Activated CD8-positive, alpha-beta memory T cell treated with anti-CD3 and anti-CD28 coated beads, Interleukin-2, amount 50 U/mL, for 48 hours (primary cell): ENCODE measurements at regions not wholly inside any gene's neighbourhood (a gene's known extent, or its start where the extent isn't known, plus 50 kb on each side); places are given as distances from the start of the nearest gene placed in this dataset.
A peak's percentile ranks its signal among the peaks of the same experiment; 100 is the strongest.
"Not testable (repeated sequence)": the region's sequence is repeated elsewhere in the genome, so short reads cannot be mapped to it uniquely, and the experiment has no call there.

ENCODE experiments used
- DNase-seq: peaks from one replicate; pipeline ENCODE4 v3.0.0-alpha.2; 2020

DNA sequence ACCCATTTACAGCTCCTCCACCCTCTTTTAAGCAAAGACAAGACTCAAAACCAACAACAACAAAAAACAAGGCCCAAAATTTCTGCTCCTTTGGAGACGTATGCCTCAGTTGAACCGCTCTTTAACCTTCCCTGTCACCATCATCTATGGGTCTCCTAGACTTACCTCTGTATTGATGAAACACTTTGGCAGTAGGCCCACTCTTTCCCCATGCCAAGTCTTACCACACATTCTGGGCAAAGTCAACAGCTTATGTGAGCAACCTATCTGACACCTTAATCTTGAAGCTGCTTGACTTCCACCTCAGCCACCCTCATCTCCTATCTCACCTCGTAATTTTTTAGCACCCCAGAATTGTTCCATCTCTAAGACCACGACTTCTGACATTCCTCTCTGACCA is 99.7 kb upstream of the CXorf66 start:
- no peak for DNase-seq

DNA sequence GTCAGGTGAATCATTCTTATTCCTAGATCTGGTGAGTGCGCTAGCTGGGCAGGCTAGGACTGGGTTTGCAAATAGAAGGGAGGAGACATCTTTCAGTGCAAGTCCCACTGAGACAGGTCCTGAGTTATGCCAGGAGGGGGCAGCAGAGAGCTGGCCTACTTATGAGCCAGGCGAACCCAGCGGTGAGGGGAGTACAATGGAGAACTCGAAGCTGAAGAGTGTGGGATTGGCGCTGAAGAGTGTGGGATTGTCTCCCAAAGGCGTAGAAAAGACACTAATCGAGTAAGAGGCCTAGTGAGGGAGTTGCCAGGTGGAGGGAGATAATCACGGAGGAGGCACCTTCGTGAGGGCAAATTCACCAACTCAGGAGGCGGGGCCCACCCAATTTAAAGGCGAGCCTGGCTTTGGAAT is 91.7 kb upstream of the CXorf66 start:
- peak; percentile 76 for DNase-seq

DNA sequence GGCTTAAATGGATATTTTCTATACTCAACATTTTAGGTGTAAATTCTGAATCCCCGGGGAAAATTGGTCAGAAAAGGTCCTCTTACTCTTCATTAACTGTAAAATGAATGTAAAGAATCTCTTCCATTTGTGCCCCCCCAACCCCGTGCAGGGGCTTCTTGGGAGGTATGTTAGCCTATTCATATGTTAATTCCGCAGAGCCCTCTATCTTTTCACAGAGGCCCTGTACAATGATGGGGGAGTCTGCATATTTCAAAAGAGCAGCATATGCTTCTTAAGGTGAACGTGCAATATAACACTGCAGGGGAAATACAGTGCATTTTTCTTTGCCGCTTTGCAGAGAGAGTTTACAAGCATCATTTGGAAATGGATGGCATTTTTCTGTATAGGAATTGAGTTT is 88.5 kb upstream of the CXorf66 start:
- DNase-seq = no peak

DNA sequence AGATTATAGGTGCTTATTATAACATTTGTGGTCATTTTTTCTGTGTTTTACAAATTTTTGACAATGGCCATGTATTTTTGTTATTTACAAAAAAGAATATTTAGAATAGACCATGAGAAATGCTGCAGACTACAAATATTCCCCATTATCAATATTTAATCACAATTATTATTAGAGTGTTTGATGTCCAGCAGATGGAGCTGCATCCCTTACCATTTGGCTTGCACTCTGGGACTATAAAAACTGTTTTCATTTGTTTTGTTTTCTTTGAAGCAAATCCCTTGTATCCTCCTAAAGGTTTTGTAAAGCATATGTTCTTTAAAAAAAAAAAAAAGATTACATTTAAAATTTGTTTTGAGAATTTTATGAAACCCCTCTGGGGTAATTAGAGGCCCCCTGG is 85.6 kb upstream of the CXorf66 start:
- DNase-seq = no peak

DNA sequence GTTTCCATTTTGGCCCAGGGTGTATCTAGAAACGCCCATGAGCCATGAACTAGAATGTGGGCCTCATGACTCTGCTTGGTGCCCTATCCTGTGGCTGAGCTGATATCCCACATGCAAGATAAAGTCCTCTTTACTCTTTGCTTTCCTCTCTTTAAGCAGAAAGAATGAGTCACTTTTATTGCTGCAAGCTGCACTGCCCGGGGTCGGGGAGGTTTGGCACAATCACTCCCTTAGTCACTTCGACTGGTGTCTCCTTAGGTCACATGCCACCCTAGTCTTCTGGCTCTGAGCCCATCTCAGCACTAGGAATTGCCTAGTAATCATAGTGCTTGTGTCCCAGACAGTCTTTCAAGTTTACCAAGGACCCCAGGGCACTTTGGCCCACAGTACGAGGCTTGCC is 75.1 kb upstream of the CXorf66 start:
- DNase-seq = no peak

DNA sequence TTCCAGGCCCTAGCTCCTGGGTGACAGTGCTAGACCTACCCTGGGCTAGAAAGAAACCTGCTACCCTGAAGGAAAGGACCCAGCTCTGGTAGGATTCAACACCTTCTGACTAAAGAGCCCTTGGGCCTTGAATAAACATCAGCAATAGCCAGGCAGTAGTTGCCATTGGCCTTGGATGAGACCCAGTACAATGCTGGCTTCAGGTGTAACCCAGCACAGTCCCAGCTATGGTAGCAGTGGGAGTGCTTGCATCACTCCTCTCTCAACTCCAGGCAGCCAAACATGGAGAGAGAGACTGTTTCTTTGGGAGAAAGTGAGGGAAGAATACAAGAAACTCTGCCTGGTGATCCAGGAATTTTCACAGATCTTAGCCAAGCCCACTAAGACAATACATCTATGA is 73.5 kb upstream of the CXorf66 start:
- no peak for DNase-seq

DNA sequence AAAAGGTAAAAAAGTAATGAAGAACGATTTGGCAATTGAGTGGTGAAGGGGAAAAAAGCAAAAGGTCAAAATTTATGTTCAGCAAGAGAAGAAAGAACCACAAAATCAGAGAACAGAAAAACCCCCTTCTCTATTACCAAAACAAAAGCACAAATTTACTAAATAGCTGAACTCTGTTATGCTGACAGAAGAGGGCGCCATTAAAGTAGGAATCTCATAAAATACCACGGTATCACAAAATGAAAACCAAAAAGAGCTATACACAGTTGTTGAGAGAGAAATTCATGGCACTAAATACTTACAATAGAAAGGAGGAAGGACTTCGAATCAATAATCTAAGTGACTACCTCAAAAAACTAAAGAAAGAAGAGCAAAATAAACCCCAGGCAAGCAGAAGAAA is 69.6 kb upstream of the CXorf66 start:
- no peak for DNase-seq

DNA sequence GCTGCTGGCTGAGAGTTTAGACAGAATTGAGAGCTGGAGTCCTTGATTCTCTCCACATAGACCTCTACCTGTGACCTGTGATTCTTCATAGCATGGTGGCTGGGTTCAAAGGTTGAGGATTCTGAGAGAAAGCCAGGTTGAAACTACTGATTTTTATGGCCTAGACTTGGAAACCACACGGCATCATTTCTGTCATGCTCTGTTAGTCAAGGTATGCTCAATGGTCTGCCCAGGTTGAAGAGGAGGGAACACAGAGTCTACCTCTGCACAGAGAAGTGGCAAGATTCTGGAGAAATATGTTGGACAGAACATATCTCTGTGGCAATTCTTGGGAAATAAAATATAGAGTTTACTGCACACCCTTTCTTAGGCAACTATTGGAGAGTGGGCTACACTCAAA is 57.2 kb upstream of the CXorf66 start:
- no peak for DNase-seq

DNA sequence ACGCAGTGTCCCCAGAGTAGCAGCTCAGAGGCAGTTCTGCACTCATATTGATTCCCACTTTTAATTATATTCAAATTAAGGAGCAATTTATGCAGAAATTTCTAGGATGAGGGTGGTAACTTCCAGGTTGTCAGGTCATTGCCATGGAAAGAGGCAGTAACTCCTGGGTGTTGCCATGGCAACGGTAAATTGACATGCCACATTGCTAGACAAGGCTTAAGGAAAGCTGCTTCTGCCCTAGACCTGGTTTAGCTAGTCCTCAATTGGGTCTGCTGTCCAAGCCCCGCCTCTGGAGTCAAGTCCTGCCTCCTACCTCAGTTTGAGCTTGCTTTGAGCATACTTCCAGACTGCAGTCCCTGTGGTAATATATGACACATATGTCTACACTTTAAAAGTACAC is 53.8 kb upstream of the CXorf66 start:
- not testable (repeated sequence) for DNase-seq
